Nucleus accumbens (tissue), 56 donors: ENCODE measurements at regions not wholly inside any gene's neighbourhood (a gene's known extent, or its start where the extent isn't known, plus 50 kb on each side); places are given as distances from the start of the nearest gene placed in this dataset.

Experiments
- DNase-seq, 56 donors: peaks; one replicate each; lab custom pipeline; 2025; lab: John Stamatoyannopoulos, UW

DNA sequence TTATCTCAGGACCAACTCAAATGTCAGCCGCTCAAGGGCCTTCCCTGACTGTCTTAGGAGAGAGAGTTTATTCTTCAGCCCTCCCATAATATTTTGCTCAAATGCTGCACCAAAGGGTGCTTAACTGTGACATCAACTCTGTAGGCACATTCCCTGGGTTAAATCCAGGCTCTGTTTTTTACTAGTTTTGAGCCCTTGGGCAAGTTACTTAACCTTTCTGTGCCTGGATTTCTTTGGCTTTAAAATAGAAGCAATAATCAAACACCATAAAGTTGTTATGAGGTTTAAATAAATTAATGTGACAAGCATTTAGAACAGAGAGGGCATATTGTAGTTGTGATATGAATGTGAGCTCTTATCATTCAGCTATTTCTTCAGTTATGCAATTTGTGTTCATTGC is 54.2 kb upstream of the LIMCH1 start:
- no peak for DNase-seq

DNA sequence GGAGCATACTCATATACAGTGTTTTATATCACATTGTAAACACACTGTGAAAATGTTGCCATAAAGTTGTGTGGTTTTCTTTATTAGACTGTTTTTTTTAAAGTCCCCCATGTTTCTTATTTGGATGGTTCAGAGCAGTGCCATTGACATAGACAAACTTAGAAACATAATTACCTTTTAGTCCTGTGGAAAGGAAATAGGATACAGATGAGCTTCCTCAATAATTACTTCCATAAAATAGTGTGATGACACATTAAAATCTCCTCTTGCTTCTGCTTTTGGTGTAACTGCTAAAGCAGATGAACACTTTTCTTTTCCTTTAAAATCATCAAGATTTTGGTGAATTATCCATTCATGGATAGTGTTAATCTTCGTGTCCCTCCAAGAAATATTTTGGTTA is 52.9 kb upstream of the LIMCH1 start:
- no peak for DNase-seq

DNA sequence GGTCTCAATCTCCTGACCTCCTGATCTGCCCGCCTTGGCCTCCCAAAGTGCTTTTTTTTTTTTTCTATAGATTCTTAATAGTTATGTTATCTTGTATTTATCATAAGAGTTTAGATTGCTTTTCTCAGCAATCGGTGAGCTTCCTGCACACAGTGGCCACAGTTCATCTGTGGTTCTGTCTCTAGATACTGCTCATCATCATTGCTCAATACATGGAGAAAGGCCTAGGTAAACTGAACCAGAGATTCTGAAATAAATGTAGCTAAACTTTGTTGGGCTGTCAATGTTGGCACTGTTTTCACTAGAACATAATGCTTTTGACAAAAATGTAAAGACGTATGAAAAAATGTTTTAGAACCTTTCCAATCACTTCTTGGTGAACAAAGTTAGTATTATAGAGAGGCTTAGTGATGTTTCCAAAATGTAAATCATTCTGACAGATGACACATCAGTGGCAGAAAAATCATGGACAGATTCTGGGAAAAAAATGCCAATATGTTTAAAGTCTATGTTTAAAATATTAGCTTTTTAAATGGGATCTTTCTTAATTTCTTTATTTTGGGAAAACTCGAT is 50.0 kb upstream of the LIMCH1 start:
- no peak for DNase-seq
